Testis (tissue), 2 donors: ENCODE measurements at regions not wholly inside any gene's neighbourhood (a gene's known extent, or its start where the extent isn't known, plus 50 kb on each side); places are given as distances from the start of the nearest gene placed in this dataset.

Source experiments
- POLR2A ChIP-seq: fragments of 450-650 bp; IDR thresholded peaks from one replicate; pipeline ENCODE4 v1.6.1; 2017; ENCODE audit warnings: antibody characterized with exemption, mild to moderate bottlenecking, moderate library complexity
- TF ChIP-seq, protein P1 (sequence below), 3 experiments: fragments of 450-650 bp in 2 of 3; fragments of 200-600 bp in 1 of 3; sonication (generic) in 1 of 3; IDR thresholded peaks; one replicate each; pipeline ENCODE4 v1.5.1; 2016 to 2019; ENCODE audit warnings: antibody characterized with exemption in 3 of 3, mild to moderate bottlenecking in 2 of 3, moderate library complexity in 1 of 3

DNA sequence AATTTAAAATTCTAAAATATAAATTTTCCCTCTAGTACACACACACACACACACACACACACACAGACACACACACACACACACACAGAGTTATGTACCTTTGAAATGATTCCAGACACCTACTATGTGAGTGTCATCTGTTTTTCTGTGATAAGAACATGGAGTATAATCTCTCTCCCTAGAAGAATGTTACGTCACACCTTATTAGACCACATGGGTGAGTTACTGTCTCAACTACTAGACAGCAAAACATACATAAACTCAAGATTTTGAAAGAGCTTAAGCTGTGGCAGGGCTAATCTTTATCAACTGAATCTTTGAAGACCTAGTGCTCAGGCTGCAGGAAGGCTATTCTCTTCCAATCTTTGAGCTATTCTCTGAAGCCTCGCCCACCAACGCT is 385.9 kb upstream of the BCHE start:
- TF ChIP-seq, protein P1, sequence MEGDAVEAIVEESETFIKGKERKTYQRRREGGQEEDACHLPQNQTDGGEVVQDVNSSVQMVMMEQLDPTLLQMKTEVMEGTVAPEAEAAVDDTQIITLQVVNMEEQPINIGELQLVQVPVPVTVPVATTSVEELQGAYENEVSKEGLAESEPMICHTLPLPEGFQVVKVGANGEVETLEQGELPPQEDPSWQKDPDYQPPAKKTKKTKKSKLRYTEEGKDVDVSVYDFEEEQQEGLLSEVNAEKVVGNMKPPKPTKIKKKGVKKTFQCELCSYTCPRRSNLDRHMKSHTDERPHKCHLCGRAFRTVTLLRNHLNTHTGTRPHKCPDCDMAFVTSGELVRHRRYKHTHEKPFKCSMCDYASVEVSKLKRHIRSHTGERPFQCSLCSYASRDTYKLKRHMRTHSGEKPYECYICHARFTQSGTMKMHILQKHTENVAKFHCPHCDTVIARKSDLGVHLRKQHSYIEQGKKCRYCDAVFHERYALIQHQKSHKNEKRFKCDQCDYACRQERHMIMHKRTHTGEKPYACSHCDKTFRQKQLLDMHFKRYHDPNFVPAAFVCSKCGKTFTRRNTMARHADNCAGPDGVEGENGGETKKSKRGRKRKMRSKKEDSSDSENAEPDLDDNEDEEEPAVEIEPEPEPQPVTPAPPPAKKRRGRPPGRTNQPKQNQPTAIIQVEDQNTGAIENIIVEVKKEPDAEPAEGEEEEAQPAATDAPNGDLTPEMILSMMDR (IDR thresholded peaks at IDR 0.05), result no peak
- no peak for TF ChIP-seq POLR2A
